ENCODE measurements at regions not wholly inside any gene's neighbourhood (a gene's known extent, or its start where the extent isn't known, plus 50 kb on each side); places are given as distances from the start of the nearest gene placed in this dataset.

GRCh38 chr14:56745097-56745496 lies 65.2 kb downstream of the OTX2 start:
- Mint-ChIP-seq H3K4me1 (ENCODE audit: unreplicated experiment) (no peaks in the 10 kb centered on the region), H3K36me3 (ENCODE audit: unreplicated experiment) (no peaks in the 10 kb centered on the region)

GRCh38 chr14:56744016-56744415 lies 66.3 kb downstream of the OTX2 start:
- no peak for DNase-seq (ENCODE audit: extremely low spot score, unreplicated experiment)
- Mint-ChIP-seq H3K27me3 (ENCODE audit: unreplicated experiment) (no peaks in the 10 kb centered on the region), H3K36me3 (ENCODE audit: unreplicated experiment) (no peaks in the 10 kb centered on the region), H3K9me3 (ENCODE audit: unreplicated experiment) (no peaks in the 10 kb centered on the region), H3K4me3 (ENCODE audit: unreplicated experiment) (no peak overlapping the region), H3K27ac (ENCODE audit: unreplicated experiment) (no peak overlapping the region), H3K4me1 (ENCODE audit: unreplicated experiment) (no peaks in the 10 kb centered on the region)
- TF ChIP-seq CTCF (IDR thresholded peaks at IDR 0.05), result no peak

More at GRCh38 chr14:56745097-56745496, 65.2 kb downstream of the OTX2 start:
- H3K27ac Mint-ChIP-seq (ENCODE audit: unreplicated experiment), result no peak overlapping the region
- no peak overlapping the region for H3K4me3 Mint-ChIP-seq (ENCODE audit: unreplicated experiment)
- H3K27me3 Mint-ChIP-seq (ENCODE audit: unreplicated experiment), result no peaks in the 10 kb centered on the region
- DNase-seq (ENCODE audit: extremely low spot score, unreplicated experiment), result no peak
- no peak for TF ChIP-seq CTCF (IDR thresholded peaks at IDR 0.05)
- no peaks in the 10 kb centered on the region for H3K9me3 Mint-ChIP-seq (ENCODE audit: unreplicated experiment)

GRCh38 chr14:56742391-56742878 lies 67.8 kb downstream of the OTX2 start:
- Mint-ChIP-seq H3K27me3 (ENCODE audit: unreplicated experiment) (no peaks in the 10 kb centered on the region), H3K9me3 (ENCODE audit: unreplicated experiment) (no peaks in the 10 kb centered on the region), H3K27ac (ENCODE audit: unreplicated experiment) (no peak overlapping the region), H3K36me3 (ENCODE audit: unreplicated experiment) (no peaks in the 10 kb centered on the region), H3K4me3 (ENCODE audit: unreplicated experiment) (no peak overlapping the region), H3K4me1 (ENCODE audit: unreplicated experiment) (no peaks in the 10 kb centered on the region)
- no peak for DNase-seq (ENCODE audit: extremely low spot score, unreplicated experiment)
- TF ChIP-seq CTCF (IDR thresholded peaks at IDR 0.05), result no peak

- no peak for DNase-seq (ENCODE audit: extremely low spot score, unreplicated experiment)
- Mint-ChIP-seq H3K27me3 (ENCODE audit: unreplicated experiment) (no peaks in the 10 kb centered on the region), H3K36me3 (ENCODE audit: unreplicated experiment) (no peaks in the 10 kb centered on the region), H3K9me3 (ENCODE audit: unreplicated experiment) (no peaks in the 10 kb centered on the region), H3K4me1 (ENCODE audit: unreplicated experiment) (no peaks in the 10 kb centered on the region), H3K27ac (ENCODE audit: unreplicated experiment) (no peak overlapping the region), H3K4me3 (ENCODE audit: unreplicated experiment) (no peak overlapping the region)
- TF ChIP-seq CTCF (IDR thresholded peaks at IDR 0.05), result no peak
These were observed 69.0 kb downstream of the OTX2 start for GRCh38 chr14:56741325-56741724.

GRCh38 chr14:56738020-56738419 lies 72.3 kb downstream of the OTX2 start:
- Mint-ChIP-seq H3K4me1 (ENCODE audit: unreplicated experiment) (no peaks in the 10 kb centered on the region), H3K27ac (ENCODE audit: unreplicated experiment) (no peak overlapping the region), H3K36me3 (ENCODE audit: unreplicated experiment) (no peaks in the 10 kb centered on the region), H3K9me3 (ENCODE audit: unreplicated experiment) (no peaks in the 10 kb centered on the region), H3K4me3 (ENCODE audit: unreplicated experiment) (no peak overlapping the region), H3K27me3 (ENCODE audit: unreplicated experiment) (peaks cover 12% of the 10 kb centered on the region)
- no peak for DNase-seq (ENCODE audit: extremely low spot score, unreplicated experiment)
- no peak for TF ChIP-seq CTCF (IDR thresholded peaks at IDR 0.05)

Measured in osteocyte (in vitro differentiated cells).